ENCODE measurements at regions not wholly inside any gene's neighbourhood (a gene's known extent, or its start where the extent isn't known, plus 50 kb on each side); places are given as distances from the start of the nearest gene placed in this dataset.
"Not testable (repeated sequence)": the region's sequence is repeated elsewhere in the genome, so short reads cannot be mapped to it uniquely, and the experiment has no call there.

- H3K36me3 ChIP-seq: no peaks in the 10 kb centered on the region
- DNase-seq: no peak
Measured at GRCh38 chrX:129361576-129361975, 161.7 kb downstream of the SMARCA1 start.

GRCh38 chrX:129360175-129360574 is 163.1 kb downstream of the SMARCA1 start:
- no peaks in the 10 kb centered on the region for H3K9me3 ChIP-seq
- DNase-seq: peak; percentile 2

More at GRCh38 chrX:129361576-129361975, 161.7 kb downstream of the SMARCA1 start:
- H3K27me3 ChIP-seq: no peaks in the 10 kb centered on the region
- H3K9me3 ChIP-seq: no peaks in the 10 kb centered on the region
- H3K4me3 ChIP-seq: no peak overlapping the region

GRCh38 chrX:129359269-129359668 is 164.0 kb downstream of the SMARCA1 start:
- Histone ChIP-seq H3K36me3 (no peaks in the 10 kb centered on the region), H3K9me3 (no peaks in the 10 kb centered on the region), H3K4me3 (no peak overlapping the region), H3K27me3 (no peaks in the 10 kb centered on the region)
- DNase-seq: no peak

More at GRCh38 chrX:129360175-129360574, 163.1 kb downstream of the SMARCA1 start:
- Histone ChIP-seq H3K27me3 (no peaks in the 10 kb centered on the region), H3K36me3 (no peaks in the 10 kb centered on the region), H3K4me3 (no peak overlapping the region)

- DNase-seq, H3K4me3 ChIP-seq, H3K27me3 ChIP-seq, H3K9me3 ChIP-seq, H3K36me3 ChIP-seq: not testable (repeated sequence)
Measured at GRCh38 chrX:129357428-129357827, 165.9 kb downstream of the SMARCA1 start.

DNA sequence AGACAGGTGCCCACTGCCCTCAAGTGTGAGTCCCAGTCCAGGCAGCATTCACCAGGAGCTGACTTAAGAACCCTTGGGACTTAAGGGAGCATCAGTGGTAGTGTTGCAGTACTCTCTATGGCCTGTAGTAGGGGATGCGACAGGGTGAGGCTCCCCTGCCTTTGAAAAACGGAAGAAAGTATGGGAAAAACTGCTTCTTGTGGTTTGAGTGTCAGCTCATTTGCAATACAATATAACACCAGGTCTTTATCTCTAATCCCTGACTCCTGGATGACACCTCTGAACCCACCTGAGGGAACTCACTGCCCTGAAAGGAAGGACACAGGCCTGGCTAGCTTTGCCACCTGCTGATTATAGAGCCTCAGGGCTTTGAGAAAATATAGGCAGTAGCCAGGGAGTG is 176.0 kb downstream of the SMARCA1 start:
- DNase-seq: no peak
- Histone ChIP-seq H3K4me3 (no peak overlapping the region), H3K27me3 (no peaks in the 10 kb centered on the region), H3K36me3 (no peaks in the 10 kb centered on the region), H3K9me3 (no peaks in the 10 kb centered on the region)

- Histone ChIP-seq H3K27me3 (no peaks in the 10 kb centered on the region), H3K4me3 (no peak overlapping the region), H3K9me3 (no peaks in the 10 kb centered on the region), H3K36me3 (no peaks in the 10 kb centered on the region)
- no peak for DNase-seq
Measured at GRCh38 chrX:129346574-129346973, 176.7 kb downstream of the SMARCA1 start.

GRCh38 chrX:129337264-129337663 is 186.0 kb downstream of the SMARCA1 start:
- H3K9me3 ChIP-seq, H3K36me3 ChIP-seq, H3K4me3 ChIP-seq, H3K27me3 ChIP-seq, DNase-seq: not testable (repeated sequence)

DNA sequence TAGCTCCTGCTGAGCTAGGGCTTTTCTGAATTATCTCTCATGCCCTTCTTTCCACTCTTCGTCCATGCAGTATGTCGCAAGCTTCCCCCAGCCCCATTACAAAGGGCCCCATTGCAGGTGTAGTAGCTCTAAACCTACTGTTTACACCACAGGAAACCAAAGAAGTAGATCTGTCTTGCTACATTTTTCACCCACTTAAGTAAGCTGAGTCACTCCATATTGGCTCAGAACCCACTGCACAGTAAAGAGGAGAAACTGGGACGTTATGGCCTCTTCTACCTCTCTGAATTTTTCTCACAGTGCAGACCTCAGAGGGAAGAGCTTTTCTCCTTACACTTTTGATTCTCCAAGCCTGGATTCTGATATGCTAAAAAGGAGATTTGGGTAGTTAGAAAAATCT is 200.2 kb downstream of the SMARCA1 start:
- Histone ChIP-seq H3K9me3 (no peaks in the 10 kb centered on the region), H3K4me3 (no peak overlapping the region), H3K27me3 (no peaks in the 10 kb centered on the region), H3K36me3 (no peaks in the 10 kb centered on the region)
- DNase-seq: no peak

- DNase-seq: no peak
- H3K36me3 ChIP-seq: no peaks in the 10 kb centered on the region
- H3K9me3 ChIP-seq: no peaks in the 10 kb centered on the region
Measured at GRCh38 chrX:129318375-129318774, 204.9 kb downstream of the SMARCA1 start.

GRCh38 chrX:129316461-129316860 is 206.8 kb downstream of the SMARCA1 start:
- Histone ChIP-seq H3K4me3 (no peak overlapping the region), H3K27me3 (no peaks in the 10 kb centered on the region), H3K9me3 (no peaks in the 10 kb centered on the region), H3K36me3 (no peaks in the 10 kb centered on the region)
- DNase-seq: no peak

More at GRCh38 chrX:129318375-129318774, 204.9 kb downstream of the SMARCA1 start:
- no peaks in the 10 kb centered on the region for H3K27me3 ChIP-seq
- H3K4me3 ChIP-seq: no peak overlapping the region

GRCh38 chrX:129310000-129310399 is 213.3 kb downstream of the SMARCA1 start:
- Histone ChIP-seq H3K27me3 (no peaks in the 10 kb centered on the region), H3K36me3 (no peaks in the 10 kb centered on the region), H3K9me3 (no peaks in the 10 kb centered on the region), H3K4me3 (no peak overlapping the region)
- no peak for DNase-seq

- Histone ChIP-seq H3K36me3 (no peaks in the 10 kb centered on the region), H3K27me3 (no peaks in the 10 kb centered on the region), H3K4me3 (no peak overlapping the region), H3K9me3 (no peaks in the 10 kb centered on the region)
- no peak for DNase-seq
Measured at GRCh38 chrX:129262912-129263311, 260.4 kb downstream of the SMARCA1 start.

DNA sequence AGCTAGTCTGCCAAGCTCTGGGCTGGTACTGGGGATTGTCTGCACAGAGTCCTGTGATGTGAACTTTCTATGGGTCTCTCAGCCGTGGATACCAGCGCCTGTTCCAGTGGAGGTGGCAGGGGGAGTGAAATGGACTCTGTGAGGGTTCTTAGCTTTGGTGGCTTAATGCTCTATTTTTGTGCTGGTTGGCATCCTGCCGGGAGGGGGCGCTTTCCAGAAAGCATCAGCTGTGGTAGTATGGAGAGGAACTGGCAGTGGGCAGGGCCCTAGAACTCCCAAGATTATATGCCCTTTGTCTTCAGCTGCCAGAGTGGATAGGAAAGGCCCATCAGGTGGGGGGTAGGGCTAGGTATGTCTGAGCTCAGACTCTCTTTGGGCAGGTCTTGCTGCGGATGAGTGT is 267.8 kb downstream of the SMARCA1 start:
- H3K36me3 ChIP-seq, DNase-seq, H3K27me3 ChIP-seq, H3K9me3 ChIP-seq, H3K4me3 ChIP-seq: not testable (repeated sequence)

- no peak overlapping the region for H3K4me3 ChIP-seq
- no peaks in the 10 kb centered on the region for H3K36me3 ChIP-seq
- no peak for DNase-seq
- no peaks in the 10 kb centered on the region for H3K27me3 ChIP-seq
- H3K9me3 ChIP-seq: no peaks in the 10 kb centered on the region
Measured at GRCh38 chrX:129249563-129249962, 273.7 kb downstream of the SMARCA1 start.

GRCh38 chrX:129247642-129248041 is 275.6 kb downstream of the SMARCA1 start:
- no peaks in the 10 kb centered on the region for H3K9me3 ChIP-seq
- DNase-seq: no peak

GRCh38 chrX:129239371-129239770 is 283.9 kb downstream of the SMARCA1 start:
- peak; percentile 0 for DNase-seq
- Histone ChIP-seq H3K36me3 (no peaks in the 10 kb centered on the region), H3K9me3 (no peaks in the 10 kb centered on the region), H3K27me3 (no peaks in the 10 kb centered on the region), H3K4me3 (no peak overlapping the region)

More at GRCh38 chrX:129247642-129248041, 275.6 kb downstream of the SMARCA1 start:
- Histone ChIP-seq H3K36me3 (no peaks in the 10 kb centered on the region), H3K27me3 (no peaks in the 10 kb centered on the region), H3K4me3 (no peak overlapping the region)

GRCh38 chrX:129238011-129238410 is 285.3 kb downstream of the SMARCA1 start:
- no peaks in the 10 kb centered on the region for H3K27me3 ChIP-seq
- DNase-seq: no peak
- no peaks in the 10 kb centered on the region for H3K36me3 ChIP-seq
- H3K9me3 ChIP-seq: no peaks in the 10 kb centered on the region
- no peak overlapping the region for H3K4me3 ChIP-seq

DNA sequence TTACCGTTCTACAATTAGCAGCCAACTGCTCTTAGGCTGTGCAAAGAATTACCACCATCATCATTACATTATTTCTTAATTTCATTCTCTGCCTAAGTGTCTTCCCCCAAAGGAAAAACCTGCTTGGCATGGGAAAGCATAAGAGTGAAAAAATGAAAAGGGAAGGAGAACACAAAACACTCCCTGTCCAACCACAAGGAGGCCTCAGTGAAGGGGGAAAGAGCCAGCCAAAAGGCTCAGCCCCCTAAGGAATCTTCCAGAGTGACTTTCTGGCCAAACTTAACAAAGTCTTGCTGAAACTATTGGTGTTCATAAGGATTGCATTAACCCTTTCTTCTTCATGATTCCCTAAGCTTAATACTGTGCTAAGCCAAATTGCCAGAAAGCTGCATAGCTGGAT is 287.4 kb downstream of the SMARCA1 start:
- H3K27me3 ChIP-seq: no peaks in the 10 kb centered on the region
- DNase-seq: no peak
- H3K36me3 ChIP-seq: no peaks in the 10 kb centered on the region
- no peaks in the 10 kb centered on the region for H3K9me3 ChIP-seq
- no peak overlapping the region for H3K4me3 ChIP-seq

- Histone ChIP-seq H3K36me3 (no peaks in the 10 kb centered on the region), H3K4me3 (no peak overlapping the region), H3K9me3 (no peaks in the 10 kb centered on the region), H3K27me3 (no peaks in the 10 kb centered on the region)
- DNase-seq: no peak
Measured at GRCh38 chrX:129233786-129234185, 289.5 kb downstream of the SMARCA1 start.
